ENCODE measurements at regions not wholly inside any gene's neighbourhood (a gene's known extent, or its start where the extent isn't known, plus 50 kb on each side); places are given as distances from the start of the nearest gene placed in this dataset.

DNA sequence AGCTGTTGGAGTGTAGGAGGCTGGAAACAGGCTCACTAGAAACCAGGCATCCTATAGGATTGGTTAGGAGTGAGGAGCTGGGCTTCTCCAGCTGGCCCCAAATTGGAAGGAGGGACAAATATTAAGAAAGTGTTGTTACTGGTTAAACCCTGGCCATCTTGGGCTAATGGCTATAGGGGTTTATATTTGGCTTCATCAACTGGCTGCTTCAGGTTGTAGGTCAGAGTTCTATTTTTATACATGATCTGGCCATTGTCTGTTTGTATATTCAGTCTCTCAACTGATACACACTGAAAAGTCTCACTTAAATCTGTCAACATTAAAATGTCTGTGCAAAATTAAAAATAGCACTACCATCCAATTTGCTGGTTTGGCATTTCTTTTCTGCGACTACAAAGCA lies 70.2 kb upstream of the ARRDC4 start:
- no peak for DNase-seq (ENCODE audit: low read depth)

DNA sequence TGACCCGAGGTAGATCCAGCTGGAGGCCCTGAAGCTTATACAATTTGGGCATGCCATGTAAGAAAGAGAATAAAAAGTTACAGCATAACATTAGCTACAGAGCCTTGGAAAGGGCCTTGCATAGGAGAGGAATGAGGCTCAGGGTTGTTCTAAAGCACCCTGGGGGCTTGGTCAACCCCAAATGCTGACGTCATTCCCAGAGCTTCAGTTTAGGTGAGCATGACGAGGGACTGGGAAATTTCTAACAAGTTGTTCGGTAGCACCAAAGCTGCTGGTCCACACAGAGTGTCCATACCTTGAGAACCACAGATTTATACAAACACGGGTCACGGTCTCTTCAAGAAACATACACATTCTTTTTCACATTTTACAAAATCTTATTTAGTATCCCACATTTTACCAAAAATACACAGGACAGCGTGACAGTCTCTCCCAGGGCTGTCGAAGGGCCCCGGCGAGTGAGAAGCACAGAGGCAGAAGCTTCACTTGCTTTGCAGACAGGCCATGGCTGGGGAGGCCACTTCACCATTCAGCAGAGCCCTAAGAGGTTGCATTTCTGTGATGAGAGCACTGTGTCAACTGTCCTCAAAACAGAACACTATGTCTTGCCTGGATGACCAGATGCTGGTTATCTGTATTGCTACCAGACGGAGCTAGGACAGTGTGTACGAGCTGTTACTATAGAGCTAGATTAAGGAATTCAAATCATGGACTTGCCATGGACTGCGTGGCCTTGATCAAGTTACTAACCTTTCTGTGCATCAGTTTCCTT lies 68.2 kb upstream of the ARRDC4 start:
- DNase-seq (ENCODE audit: low read depth), result no peak

DNA sequence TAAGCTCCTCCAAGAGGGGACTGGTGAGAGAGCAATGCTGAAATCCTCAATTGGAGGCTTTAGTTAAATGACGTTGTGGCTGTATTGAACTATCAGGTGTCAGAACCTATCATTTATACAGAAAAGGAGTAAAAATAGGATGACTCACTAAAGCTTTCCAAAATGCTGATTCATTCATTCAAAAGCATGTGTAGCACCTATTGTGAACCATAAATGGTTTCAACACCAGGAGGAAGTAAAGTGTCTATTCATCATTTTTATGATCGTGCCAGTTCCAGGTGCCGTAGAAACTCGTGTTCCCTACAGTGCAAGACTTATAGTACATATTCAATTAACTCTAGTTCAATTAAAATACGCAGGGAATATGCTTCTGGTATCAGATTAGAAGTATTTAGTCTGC lies 66.5 kb upstream of the ARRDC4 start:
- DNase-seq (ENCODE audit: low read depth), result no peak

DNA sequence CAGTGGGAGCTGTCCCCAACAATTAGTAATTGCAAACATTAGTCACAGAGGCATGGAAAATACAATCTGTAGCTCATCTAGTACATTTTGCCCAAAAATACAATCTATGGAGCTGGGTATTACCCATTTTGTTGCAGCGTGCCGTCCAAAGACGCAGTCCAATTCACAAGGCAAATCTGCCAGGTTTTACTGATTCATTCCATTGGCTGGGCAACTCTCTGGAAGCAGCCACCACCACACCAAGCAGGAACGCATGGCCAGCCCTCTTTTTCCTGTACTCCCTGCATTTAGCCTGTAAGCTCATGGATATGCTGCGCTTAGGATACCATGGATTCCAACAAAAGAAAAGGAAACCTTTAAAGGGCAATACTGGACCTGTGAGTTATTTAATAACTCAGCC lies 60.5 kb upstream of the ARRDC4 start:
- DNase-seq (ENCODE audit: low read depth), result no peak

DNA sequence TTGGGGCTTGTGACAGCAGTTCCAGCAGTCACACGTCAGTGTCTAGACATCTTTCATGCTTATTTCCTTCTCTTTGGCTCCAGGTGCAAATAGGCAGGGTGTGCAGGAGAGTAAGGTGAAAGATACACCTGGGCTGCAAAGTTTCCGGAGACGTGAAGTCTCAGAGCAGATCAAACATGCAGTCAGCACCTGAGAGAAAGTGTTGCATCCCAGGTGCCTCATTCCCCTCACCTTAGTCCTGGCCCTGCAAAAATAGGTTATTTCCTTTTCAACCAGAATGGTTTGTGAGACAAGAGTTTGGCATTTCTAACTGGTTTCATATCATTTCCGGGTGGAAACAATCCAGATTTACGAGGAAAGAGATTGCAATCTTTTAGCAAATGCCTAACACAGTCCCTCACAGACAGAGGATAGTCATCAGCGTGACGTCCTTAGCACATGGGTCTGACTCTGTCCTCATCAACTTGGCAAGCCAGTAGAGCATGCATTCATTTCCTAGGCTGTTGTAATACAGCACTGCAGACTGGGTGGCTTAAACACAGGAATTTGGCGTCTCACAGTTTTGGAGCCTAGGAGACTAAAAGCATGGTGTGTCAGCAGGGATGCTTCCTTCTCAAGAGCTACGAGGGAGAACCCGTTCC lies 58.2 kb upstream of the ARRDC4 start:
- no peak for DNase-seq (ENCODE audit: low read depth)

DNA sequence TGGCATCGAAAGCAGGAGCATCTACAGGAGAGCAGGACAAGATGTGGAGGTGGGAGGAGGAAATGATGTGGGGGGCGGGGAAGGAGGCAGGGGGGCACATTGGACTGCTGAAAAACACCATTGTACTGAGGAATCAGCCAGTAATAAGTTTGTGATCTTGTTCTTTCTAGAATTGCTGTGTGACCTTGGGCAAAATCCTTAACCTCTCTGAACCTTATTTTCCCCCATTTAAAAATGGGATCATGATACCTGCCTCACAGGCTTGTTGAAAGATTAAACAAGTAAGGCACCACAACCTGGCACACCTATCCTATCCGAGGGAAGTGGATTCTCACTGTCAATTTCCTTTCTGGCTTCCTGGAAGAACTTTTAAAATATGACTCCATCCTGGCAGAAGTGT lies 56.9 kb upstream of the ARRDC4 start:
- DNase-seq (ENCODE audit: low read depth), result no peak

DNA sequence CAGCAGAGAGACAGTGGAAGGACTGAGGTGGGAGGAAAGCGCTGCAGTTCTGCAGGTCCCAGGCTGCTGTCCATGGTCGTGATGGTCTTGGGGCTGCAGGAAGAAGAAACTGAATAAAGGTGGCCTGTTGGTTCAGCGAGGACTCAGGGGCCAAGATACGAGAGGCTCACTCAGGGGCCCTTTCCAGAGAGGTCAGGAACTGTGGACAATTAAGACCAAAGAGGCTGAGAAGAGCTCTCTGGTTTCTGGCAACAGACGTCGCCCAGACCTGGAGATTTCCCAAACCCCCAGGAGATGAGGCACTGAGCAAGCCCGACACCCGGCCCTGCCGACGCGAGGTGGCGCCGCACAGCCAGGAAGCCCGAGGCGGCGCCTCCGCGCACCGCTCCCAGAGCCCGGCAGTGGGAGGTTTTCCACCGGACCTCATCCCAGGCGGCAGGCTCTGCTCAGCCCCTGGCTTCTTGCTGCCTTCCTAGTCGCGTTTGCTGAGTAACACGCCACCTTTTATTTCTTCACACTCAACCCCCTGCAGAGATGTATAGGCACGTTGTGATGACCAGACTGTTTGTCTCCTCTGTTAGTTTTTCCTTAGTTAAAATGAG lies 56.4 kb upstream of the ARRDC4 start:
- DNase-seq (ENCODE audit: low read depth), result no peak

DNA sequence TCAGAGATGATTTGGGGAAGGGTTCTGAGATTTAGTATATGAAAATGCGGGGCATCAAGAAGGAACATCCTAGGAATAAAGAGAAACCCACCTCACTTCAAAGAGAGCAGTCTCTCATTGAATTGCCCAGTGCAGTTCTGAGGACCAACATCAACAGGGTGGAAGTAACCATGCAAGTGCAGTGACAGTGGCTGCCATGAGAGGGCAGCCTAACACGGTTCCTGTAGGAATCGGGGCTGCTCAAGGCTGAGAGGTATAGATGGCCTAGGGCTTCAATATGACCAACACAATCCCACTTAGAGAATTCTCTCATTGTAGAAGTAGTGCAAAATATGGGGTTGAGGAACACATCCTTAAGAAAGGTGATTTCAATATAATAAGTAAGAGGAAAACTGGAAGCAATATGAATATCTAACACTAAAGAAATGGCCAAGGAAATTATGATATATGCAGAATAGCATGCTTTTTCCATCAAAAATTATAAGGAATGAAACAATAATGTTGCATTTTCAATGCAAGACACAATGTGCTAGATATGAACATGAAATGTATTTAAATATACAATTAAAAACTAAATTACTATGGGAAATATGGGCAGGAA lies 51.1 kb upstream of the ARRDC4 start:
- no peak for DNase-seq (ENCODE audit: low read depth)

Measured in non-pigmented ciliary epithelial cell (primary cell).